ENCODE measurements at regions not wholly inside any gene's neighbourhood (a gene's known extent, or its start where the extent isn't known, plus 50 kb on each side); places are given as distances from the start of the nearest gene placed in this dataset.

GRCh38 chr6:14584450-14584849 is 466.9 kb downstream of the CD83 start:
- no peaks in the 10 kb centered on the region for H3K79me2 ChIP-seq (ENCODE audit: control insufficient read depth, insufficient read depth, low read length)
- in situ Hi-C loops (cut with MboI) (no loop called here), intact Hi-C loops (cut with micrococcal nuclease; ENCODE audit: unreplicated experiment) (no loop called here)
- H3K27ac ChIP-seq (ENCODE audit: control insufficient read depth, insufficient read depth): no peak overlapping the region
- CTCF ChIA-PET: no interaction called here
- 23% methylated on average over 5 of the region's 5 CpGs for WGBS (ENCODE audit: insufficient coverage, insufficient replicate concordance, low lambda C conversion rate, missing lambda C conversion rate)
- no peaks in the 10 kb centered on the region for H3K4me1 ChIP-seq (ENCODE audit: control insufficient read depth, insufficient read depth, low read length)
- POLR2A ChIA-PET: no interaction called here
- no peak for DNase-seq (ENCODE audit: low read depth, low spot score)
- H3K27me3 ChIP-seq (replicated peaks in 1 of 2; ENCODE audit: control insufficient read depth in 2 of 2, insufficient read depth in 2 of 2, low read length in 1 of 2): no peaks in the 10 kb centered on the region
- H3K9ac ChIP-seq (ENCODE audit: control insufficient read depth, insufficient read depth, low read length): no peak overlapping the region
- no peak for FAIRE-seq
- H3K36me3 ChIP-seq (ENCODE audit: control insufficient read depth in 2 of 2, insufficient read depth in 2 of 2, low read length in 1 of 2): no peaks in the 10 kb centered on the region
- no TSS peak for BruUV-seq (replicated peaks)
- H3K4me3 ChIP-seq: no peak overlapping the region
- no peak overlapping the region for H3K4me2 ChIP-seq (ENCODE audit: control insufficient read depth, insufficient read depth)
- TF ChIP-seq ZBTB11 (CRISPR knock-in tag; IDR thresholded peaks at IDR 0.05) (no peak), DPF2 (IDR thresholded peaks at IDR 0.05) (no peak), MEF2B (IDR thresholded peaks at IDR 0.05; ENCODE audit: partially characterized antibody, poor library complexity, severe bottlenecking) (no peak)
- SMC1A ChIA-PET (ENCODE audit: uncharacterized antibody, unreplicated experiment): no interaction called here
- H3K9me3 ChIP-seq (replicated peaks; ENCODE audit: control insufficient read depth, insufficient read depth, low read length): no peaks in the 10 kb centered on the region
- no peaks in the 10 kb centered on the region for H4K20me1 ChIP-seq (ENCODE audit: control insufficient read depth, insufficient read depth)
- no peak overlapping the region for H2AFZ ChIP-seq (ENCODE audit: control insufficient read depth, low read depth, low read length)
- RAD21 ChIA-PET (ENCODE audit: unreplicated experiment): no interaction called here
- no peak for ATAC-seq

GRCh38 chr6:14585689-14586088 is 468.1 kb downstream of the CD83 start:
- Histone ChIP-seq H3K79me2 (ENCODE audit: control insufficient read depth, insufficient read depth, low read length) (no peaks in the 10 kb centered on the region), H3K4me2 (ENCODE audit: control insufficient read depth, insufficient read depth) (no peak overlapping the region), H3K27me3 (replicated peaks in 1 of 2; ENCODE audit: control insufficient read depth in 2 of 2, insufficient read depth in 2 of 2, low read length in 1 of 2) (no peaks in the 10 kb centered on the region), H3K4me3 (no peak overlapping the region), H4K20me1 (ENCODE audit: control insufficient read depth, insufficient read depth) (no peaks in the 10 kb centered on the region), H3K9ac (ENCODE audit: control insufficient read depth, insufficient read depth, low read length) (no peak overlapping the region), H3K36me3 (ENCODE audit: control insufficient read depth in 2 of 2, insufficient read depth in 2 of 2, low read length in 1 of 2) (no peaks in the 10 kb centered on the region), H2AFZ (ENCODE audit: control insufficient read depth, low read depth, low read length) (no peak overlapping the region), H3K4me1 (ENCODE audit: control insufficient read depth, insufficient read depth, low read length) (no peaks in the 10 kb centered on the region), H3K9me3 (replicated peaks; ENCODE audit: control insufficient read depth, insufficient read depth, low read length) (no peaks in the 10 kb centered on the region), H3K27ac (ENCODE audit: control insufficient read depth, insufficient read depth) (no peak overlapping the region)
- DNase-seq (ENCODE audit: low read depth, low spot score) (no peak), ATAC-seq (no peak), FAIRE-seq (no peak)
- intact Hi-C loops (cut with micrococcal nuclease; ENCODE audit: unreplicated experiment): no loop called here
- SMC1A ChIA-PET (ENCODE audit: uncharacterized antibody, unreplicated experiment): no interaction called here
- CTCF ChIA-PET: interaction anchor here (1.2 kb wide), 1 partner anchor 9 kb away, joined by 4 read pairs; no protein-coding TSS in a partner anchor
- RAD21 ChIA-PET (ENCODE audit: unreplicated experiment): no interaction called here
- POLR2A ChIA-PET: no interaction called here
- BruUV-seq (replicated peaks): no TSS peak
- WGBS (ENCODE audit: insufficient coverage, insufficient replicate concordance, low lambda C conversion rate, missing lambda C conversion rate): 44% methylated on average over 1 of the region's 1 CpG
- in situ Hi-C loops (cut with MboI): no loop called here
- no peak for TF ChIP-seq NR2C1 (IDR thresholded peaks at IDR 0.05)
- TF ChIP-seq CREB1 (IDR thresholded peaks at IDR 0.05; ENCODE audit: low read depth): no peak
- no peak for TF ChIP-seq ATF2 (IDR thresholded peaks at IDR 0.05; ENCODE audit: low read length)
- no peak for TF ChIP-seq RAD21 (IDR thresholded peaks at IDR 0.05; ENCODE audit: insufficient read depth, low read depth, low read length)
- no peak for TF ChIP-seq ZNF274 (IDR thresholded peaks at IDR 0.05; ENCODE audit: insufficient read depth, insufficient read length)
- TF ChIP-seq REST (IDR thresholded peaks at IDR 0.05; ENCODE audit: low read depth, low read length): no peak
- TF ChIP-seq TCF12 (IDR thresholded peaks at IDR 0.05; ENCODE audit: low read depth, low read length): no peak

All from GM12878 (cell line).